ENCODE measurements at regions not wholly inside any gene's neighbourhood (a gene's known extent, or its start where the extent isn't known, plus 50 kb on each side); places are given as distances from the start of the nearest gene placed in this dataset.

- H3K4me3 ChIP-seq = no peak overlapping the region
- no peak overlapping the region for H3K27ac ChIP-seq
- peaks cover 0 to 8% (median 2%) of the 10 kb centered on the region in 4 donors for H3K4me1 ChIP-seq
- DNase-seq = no peak
- WGBS, 5 donors = 85 to 91% (median 85%) methylated on average over 2 of the region's 2 CpGs
- no peak for TF ChIP-seq EP300 (IDR thresholded peaks at IDR 0.05)
- no peak for TF ChIP-seq POLR2AphosphoS5 (IDR thresholded peaks at IDR 0.05)
- no peak for TF ChIP-seq CTCF (IDR thresholded peaks at IDR 0.05)
- TF ChIP-seq POLR2A (IDR thresholded peaks at IDR 0.05) = no peak
- peaks cover 0 to 18% (median 5%) of the 10 kb centered on the region in 4 donors for H3K9me3 ChIP-seq
- no peaks in the 10 kb centered on the region for H3K36me3 ChIP-seq
- no peaks in the 10 kb centered on the region for H3K27me3 ChIP-seq
- intact Hi-C loops (cut with DNase I; ENCODE audit: low total_unique reads) = no loop called here
Observed at GRCh38 chr12:19033244-19033643, 96.3 kb upstream of the PLEKHA5 start.

- no peak overlapping the region for H3K27ac ChIP-seq
- intact Hi-C loops (cut with DNase I; ENCODE audit: low total_unique reads) = no loop called here
- 54 to 68% (median 60%) methylated on average over 2 of the region's 2 CpGs for WGBS, 5 donors
- H3K9me3 ChIP-seq = peaks cover 0 to 18% (median 5%) of the 10 kb centered on the region in 4 donors
- peaks cover 0 to 8% (median 2%) of the 10 kb centered on the region in 4 donors for H3K4me1 ChIP-seq
- H3K27me3 ChIP-seq = no peaks in the 10 kb centered on the region
- TF ChIP-seq CTCF (IDR thresholded peaks at IDR 0.05) (no peak), POLR2AphosphoS5 (IDR thresholded peaks at IDR 0.05) (no peak), POLR2A (IDR thresholded peaks at IDR 0.05) (no peak), EP300 (IDR thresholded peaks at IDR 0.05) (no peak)
- no peaks in the 10 kb centered on the region for H3K36me3 ChIP-seq
- no peak for DNase-seq
- no peak overlapping the region for H3K4me3 ChIP-seq
Observed at GRCh38 chr12:19034937-19035336, 94.6 kb upstream of the PLEKHA5 start.

- Histone ChIP-seq H3K4me1 (peaks cover 0 to 4% (median 1%) of the 10 kb centered on the region in 4 donors), H3K27me3 (no peaks in the 10 kb centered on the region), H3K4me3 (no peak overlapping the region), H3K27ac (no peak overlapping the region), H3K9me3 (peaks cover 0 to 18% (median 5%) of the 10 kb centered on the region in 4 donors), H3K36me3 (no peaks in the 10 kb centered on the region)
- TF ChIP-seq POLR2AphosphoS5 (IDR thresholded peaks at IDR 0.05) (no peak), POLR2A (IDR thresholded peaks at IDR 0.05) (no peak), CTCF (IDR thresholded peaks at IDR 0.05) (no peak), EP300 (IDR thresholded peaks at IDR 0.05) (no peak)
- intact Hi-C loops (cut with DNase I; ENCODE audit: low total_unique reads) = no loop called here
- DNase-seq = peak in 1 of 2 donors; percentile 61
- 23 to 68% (median 62%) methylated on average over 1 of the region's 1 CpG for WGBS, 5 donors
Observed at GRCh38 chr12:19035536-19035935, 94.0 kb upstream of the PLEKHA5 start.

GRCh38 chr12:19036673-19037357, 92.7 kb upstream of the PLEKHA5 start:
- Histone ChIP-seq H3K36me3 (no peaks in the 10 kb centered on the region), H3K27ac (no peak overlapping the region), H3K4me1 (peaks cover 0 to 4% (median 0%) of the 10 kb centered on the region in 4 donors), H3K27me3 (no peaks in the 10 kb centered on the region), H3K9me3 (peaks cover 0 to 18% (median 5%) of the 10 kb centered on the region in 4 donors), H3K4me3 (no peak overlapping the region)
- WGBS, 5 donors = 61 to 74% (median 66%) methylated on average over 6 of the region's 6 CpGs
- TF ChIP-seq POLR2AphosphoS5 (IDR thresholded peaks at IDR 0.05) (no peak), EP300 (IDR thresholded peaks at IDR 0.05) (no peak), CTCF (IDR thresholded peaks at IDR 0.05) (no peak), POLR2A (IDR thresholded peaks at IDR 0.05) (no peak)
- intact Hi-C loops (cut with DNase I; ENCODE audit: low total_unique reads) = no loop called here
- no peak for DNase-seq

Data from stomach (tissue), 8 donors.